ENCODE measurements at regions not wholly inside any gene's neighbourhood (a gene's known extent, or its start where the extent isn't known, plus 50 kb on each side); places are given as distances from the start of the nearest gene placed in this dataset.

DNA sequence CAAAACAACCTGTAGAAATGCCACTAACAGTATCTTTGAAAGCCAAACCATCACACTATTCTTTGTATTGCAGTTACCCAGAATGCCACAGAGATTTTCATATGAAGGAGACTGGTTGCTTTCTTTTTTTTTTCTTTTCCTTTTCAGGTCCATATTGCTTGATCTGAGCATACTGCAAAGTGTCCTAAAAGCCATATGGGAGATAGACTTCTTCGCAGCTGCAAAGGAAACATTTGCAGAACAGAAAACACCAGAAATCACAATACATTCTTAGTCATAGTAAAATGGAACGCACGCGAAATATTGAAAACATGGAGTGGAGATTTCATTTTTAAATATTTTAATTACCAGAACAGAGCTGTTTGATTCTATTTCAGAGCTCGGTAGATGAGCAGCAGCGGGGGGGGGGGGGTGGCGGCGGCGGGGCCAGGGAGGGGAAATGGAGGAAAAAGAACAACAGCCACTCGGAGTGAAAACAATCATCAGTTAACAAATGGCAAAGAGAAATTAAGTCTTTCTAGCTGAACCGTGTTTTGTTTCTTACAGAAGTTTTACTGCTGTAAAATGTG is 284.1 kb downstream of the NFIB start:
- 50 to 80% methylated on average over 11 of the region's 11 CpGs for whole genome bisulfite sequencing, 2 donors
- H3K4me3 ChIP-seq = no peak overlapping the region
- H3K27ac ChIP-seq (ENCODE audit: low read depth in 1 of 2, low read length in 1 of 2) = peak overlapping the region; percentile 57 to 95
- H3K4me1 ChIP-seq (ENCODE audit: control insufficient read depth in 5 of 5, insufficient read depth in 5 of 5, low read length in 5 of 5) = peaks cover 3 to 56% (median 21%) of the 10 kb centered on the region in 5 donors
- DNase-seq (peak in 1 of 3 donors; percentile 58), ATAC-seq (ENCODE audit: insufficient read depth, low FRiP score) (no peak)
- H3K9ac ChIP-seq (ENCODE audit: insufficient read depth in 1 of 2, low read length in 2 of 2) = peak overlapping the region in 1 of 2 donors; percentile 82
- no peaks in the 10 kb centered on the region for H3K27me3 ChIP-seq (ENCODE audit: control insufficient read depth in 3 of 3, insufficient read depth in 3 of 3, low read length in 2 of 3)
- no peaks in the 10 kb centered on the region for H3K9me3 ChIP-seq (ENCODE audit: control insufficient read depth in 4 of 4, insufficient read depth in 3 of 4, low read length in 3 of 4)
- TF ChIP-seq, protein P1, sequence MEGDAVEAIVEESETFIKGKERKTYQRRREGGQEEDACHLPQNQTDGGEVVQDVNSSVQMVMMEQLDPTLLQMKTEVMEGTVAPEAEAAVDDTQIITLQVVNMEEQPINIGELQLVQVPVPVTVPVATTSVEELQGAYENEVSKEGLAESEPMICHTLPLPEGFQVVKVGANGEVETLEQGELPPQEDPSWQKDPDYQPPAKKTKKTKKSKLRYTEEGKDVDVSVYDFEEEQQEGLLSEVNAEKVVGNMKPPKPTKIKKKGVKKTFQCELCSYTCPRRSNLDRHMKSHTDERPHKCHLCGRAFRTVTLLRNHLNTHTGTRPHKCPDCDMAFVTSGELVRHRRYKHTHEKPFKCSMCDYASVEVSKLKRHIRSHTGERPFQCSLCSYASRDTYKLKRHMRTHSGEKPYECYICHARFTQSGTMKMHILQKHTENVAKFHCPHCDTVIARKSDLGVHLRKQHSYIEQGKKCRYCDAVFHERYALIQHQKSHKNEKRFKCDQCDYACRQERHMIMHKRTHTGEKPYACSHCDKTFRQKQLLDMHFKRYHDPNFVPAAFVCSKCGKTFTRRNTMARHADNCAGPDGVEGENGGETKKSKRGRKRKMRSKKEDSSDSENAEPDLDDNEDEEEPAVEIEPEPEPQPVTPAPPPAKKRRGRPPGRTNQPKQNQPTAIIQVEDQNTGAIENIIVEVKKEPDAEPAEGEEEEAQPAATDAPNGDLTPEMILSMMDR (IDR thresholded peaks at IDR 0.05; ENCODE audit: control extremely low read depth, extremely low read depth) = no peak
- no peaks in the 10 kb centered on the region for H3K36me3 ChIP-seq (ENCODE audit: control insufficient read depth in 4 of 4, insufficient read depth in 4 of 4, low read length in 4 of 4)

DNA sequence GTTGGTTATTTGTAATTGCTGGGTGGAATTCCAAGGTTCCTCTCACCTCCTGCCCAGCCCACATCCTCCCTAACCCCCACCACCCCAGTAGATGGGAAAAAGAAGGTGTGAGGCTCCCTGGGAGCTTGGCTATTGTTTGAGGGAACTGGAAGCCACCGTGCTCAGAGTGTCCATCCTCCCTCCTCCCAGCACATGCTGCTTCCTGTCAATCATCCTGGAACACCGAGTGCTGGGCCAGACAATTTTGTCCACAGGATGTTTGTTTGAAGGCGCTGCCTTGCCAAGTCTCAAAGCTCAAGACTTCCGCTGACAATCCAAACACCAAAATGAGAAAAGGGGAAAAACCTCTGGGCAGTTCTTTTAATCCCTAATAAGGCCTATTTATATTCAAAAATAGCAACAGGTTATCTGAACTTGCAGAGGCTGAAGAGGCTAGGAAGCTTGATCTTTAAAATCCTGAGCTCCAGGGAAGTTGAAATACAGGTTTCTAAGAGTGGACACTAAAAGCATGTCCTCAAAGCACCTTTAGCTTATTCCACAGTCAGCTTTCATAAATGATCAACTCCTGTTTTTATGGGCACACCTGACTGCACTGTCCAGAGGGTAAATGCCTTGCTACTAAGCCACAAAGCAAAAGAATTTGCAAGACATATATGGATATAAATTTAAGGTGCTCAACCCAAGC is 286.7 kb downstream of the NFIB start:
- H3K4me1 ChIP-seq (ENCODE audit: control insufficient read depth in 5 of 5, insufficient read depth in 5 of 5, low read length in 5 of 5) = peaks cover 3 to 46% (median 19%) of the 10 kb centered on the region in 5 donors
- no peak overlapping the region for H3K4me3 ChIP-seq
- WGBS, 2 donors = 23 to 55% methylated on average over 4 of the region's 4 CpGs
- no peak overlapping the region for H3K9ac ChIP-seq (ENCODE audit: insufficient read depth in 1 of 2, low read length in 2 of 2)
- H3K9me3 ChIP-seq (ENCODE audit: control insufficient read depth in 4 of 4, insufficient read depth in 3 of 4, low read length in 3 of 4) = no peaks in the 10 kb centered on the region
- H3K27ac ChIP-seq (ENCODE audit: low read depth in 1 of 2, low read length in 1 of 2) = peak overlapping the region; percentile 52 to 85
- DNase-seq = peak; percentile 60 to 89 (median 76)
- H3K27me3 ChIP-seq (ENCODE audit: control insufficient read depth in 3 of 3, insufficient read depth in 3 of 3, low read length in 2 of 3) = no peaks in the 10 kb centered on the region
- TF ChIP-seq, protein P1 (IDR thresholded peaks at IDR 0.05; ENCODE audit: control extremely low read depth, extremely low read depth) = no peak
- ATAC-seq (ENCODE audit: insufficient read depth, low FRiP score) = peak; percentile 50
- H3K36me3 ChIP-seq (ENCODE audit: control insufficient read depth in 4 of 4, insufficient read depth in 4 of 4, low read length in 4 of 4) = no peaks in the 10 kb centered on the region

DNA sequence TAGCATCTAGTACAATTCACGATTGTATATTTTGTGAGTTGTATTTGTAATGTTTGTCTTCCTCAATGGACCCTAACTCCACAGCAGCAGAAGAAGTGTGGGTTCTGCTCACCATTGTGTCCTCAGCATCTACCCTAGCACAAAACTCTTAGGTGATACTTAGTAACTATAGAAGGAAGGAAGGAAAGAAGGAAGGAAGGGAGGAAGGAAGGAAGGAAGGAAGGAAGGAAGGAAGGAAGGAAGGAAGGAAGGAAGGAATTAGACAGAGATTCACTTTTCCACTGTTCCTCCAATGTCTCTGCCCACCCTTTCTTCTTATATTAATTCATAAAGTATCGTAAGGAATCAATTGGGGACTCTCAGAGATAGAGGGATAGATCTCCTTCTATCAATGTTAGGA is 288.2 kb downstream of the NFIB start:
- no peak for ATAC-seq (ENCODE audit: insufficient read depth, low FRiP score)
- Histone ChIP-seq H3K9me3 (ENCODE audit: control insufficient read depth in 4 of 4, insufficient read depth in 3 of 4, low read length in 3 of 4) (no peaks in the 10 kb centered on the region), H3K27me3 (ENCODE audit: control insufficient read depth in 3 of 3, insufficient read depth in 3 of 3, low read length in 2 of 3) (no peaks in the 10 kb centered on the region), H3K36me3 (ENCODE audit: control insufficient read depth in 4 of 4, insufficient read depth in 4 of 4, low read length in 4 of 4) (no peaks in the 10 kb centered on the region), H3K4me3 (no peak overlapping the region), H3K27ac (ENCODE audit: low read depth in 1 of 2, low read length in 1 of 2) (peak overlapping the region in 1 of 2 donors; percentile 85), H3K4me1 (ENCODE audit: control insufficient read depth in 5 of 5, insufficient read depth in 5 of 5, low read length in 5 of 5) (peaks cover 0 to 43% (median 19%) of the 10 kb centered on the region in 5 donors), H3K9ac (ENCODE audit: insufficient read depth in 1 of 2, low read length in 2 of 2) (no peak overlapping the region)
- DNase-seq = no peak
- 43 to 70% methylated on average over 2 of the region's 2 CpGs for WGBS, 2 donors
- TF ChIP-seq, protein P1 (IDR thresholded peaks at IDR 0.05; ENCODE audit: control extremely low read depth, extremely low read depth) = no peak
